ENCODE measurements at regions not wholly inside any gene's neighbourhood (a gene's known extent, or its start where the extent isn't known, plus 50 kb on each side); places are given as distances from the start of the nearest gene placed in this dataset.

DNA sequence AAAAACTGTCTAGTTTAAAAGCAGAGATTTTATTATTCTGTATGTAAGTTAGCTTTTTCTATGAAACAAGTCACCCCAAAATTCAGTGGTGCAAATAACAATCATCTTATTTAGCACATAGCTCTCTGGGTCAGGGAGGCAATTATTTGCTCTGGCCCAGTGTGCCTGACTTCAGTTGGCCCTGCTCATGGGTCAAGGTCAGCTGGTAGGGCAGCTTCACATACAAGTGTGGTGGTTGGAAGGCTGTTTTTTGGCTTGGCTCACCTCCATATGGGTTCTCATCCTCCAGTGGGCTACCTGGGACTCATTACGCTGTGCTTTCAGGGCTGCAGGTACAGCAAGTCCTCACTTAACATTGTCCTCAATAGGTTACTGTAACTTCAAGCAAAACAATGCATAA lies 228.6 kb downstream of the NR2F2 start:
- Histone ChIP-seq H3K4me1 (ENCODE audit: control insufficient read depth, extremely low read depth, insufficient read depth, low read length) (no peaks in the 10 kb centered on the region), H3K4me2 (ENCODE audit: control insufficient read depth, extremely low read depth, insufficient read depth, low read depth, low read length) (no peak overlapping the region), H2AFZ (ENCODE audit: control insufficient read depth, low read length) (no peak overlapping the region), H3K4me3 (ENCODE audit: control insufficient read depth in 2 of 3, extremely low read depth in 1 of 3, insufficient read depth in 2 of 3, low read depth in 1 of 3, low read length in 3 of 3) (no peak overlapping the region), H3K9me1 (ENCODE audit: control insufficient read depth, extremely low read depth, insufficient read depth, low read length) (no peaks in the 10 kb centered on the region), H4K20me1 (ENCODE audit: control insufficient read depth, extremely low read depth, insufficient read depth, low read length) (no peaks in the 10 kb centered on the region), H3K9me3 (ENCODE audit: control insufficient read depth, low read depth, low read length) (no peaks in the 10 kb centered on the region), H3K27me3 (ENCODE audit: control insufficient read depth, extremely low read depth, insufficient read depth, low read length) (no peaks in the 10 kb centered on the region), H3K79me2 (ENCODE audit: control insufficient read depth, insufficient read depth, low read length) (no peaks in the 10 kb centered on the region), H3K27ac (ENCODE audit: control insufficient read depth, insufficient read depth, low read length) (no peak overlapping the region), H3K36me3 (ENCODE audit: control insufficient read depth in 2 of 2, extremely low read depth in 1 of 2, insufficient read depth in 2 of 2, low read length in 2 of 2) (no peaks in the 10 kb centered on the region), H3K9ac (ENCODE audit: control insufficient read depth, extremely low read depth, insufficient read depth, low read length) (no peak overlapping the region)
- TF ChIP-seq EZH2 (IDR thresholded peaks at IDR 0.05; ENCODE audit: low read length) = no peak
- TF ChIP-seq CTCF (optimal IDR thresholded peaks at IDR 0.05 in 1 of 3, IDR thresholded peaks at IDR 0.05 in 1 of 3, conservative IDR thresholded peaks at IDR 0.05 in 1 of 3; ENCODE audit: extremely low read depth in 1 of 3, insufficient read depth in 2 of 3, low read length in 3 of 3) = no peak
- no peak for DNase-seq (ENCODE audit: low read depth, low spot score)
- dilution Hi-C loops (cut with MboI; ENCODE audit: extremely low pct_ligation_motif_present, low sequenced_read_pairs) = no loop called here
- no peak for FAIRE-seq

GRCh38 chr15:96559631-96560030 lies 229.1 kb downstream of the NR2F2 start:
- H3K4me1 ChIP-seq (ENCODE audit: control insufficient read depth, extremely low read depth, insufficient read depth, low read length) = no peaks in the 10 kb centered on the region
- H3K9me1 ChIP-seq (ENCODE audit: control insufficient read depth, extremely low read depth, insufficient read depth, low read length) = no peaks in the 10 kb centered on the region
- DNase-seq (ENCODE audit: low read depth, low spot score) = no peak

More at GRCh38 chr15:96559631-96560030, 229.1 kb downstream of the NR2F2 start:
- Histone ChIP-seq H3K9ac (ENCODE audit: control insufficient read depth, extremely low read depth, insufficient read depth, low read length) (no peak overlapping the region), H3K79me2 (ENCODE audit: control insufficient read depth, insufficient read depth, low read length) (no peaks in the 10 kb centered on the region), H3K4me2 (ENCODE audit: control insufficient read depth, extremely low read depth, insufficient read depth, low read depth, low read length) (no peak overlapping the region), H3K9me3 (ENCODE audit: control insufficient read depth, low read depth, low read length) (no peaks in the 10 kb centered on the region), H4K20me1 (ENCODE audit: control insufficient read depth, extremely low read depth, insufficient read depth, low read length) (no peaks in the 10 kb centered on the region), H2AFZ (ENCODE audit: control insufficient read depth, low read length) (no peak overlapping the region), H3K27me3 (ENCODE audit: control insufficient read depth, extremely low read depth, insufficient read depth, low read length) (no peaks in the 10 kb centered on the region), H3K27ac (ENCODE audit: control insufficient read depth, insufficient read depth, low read length) (no peak overlapping the region), H3K4me3 (ENCODE audit: control insufficient read depth in 2 of 3, extremely low read depth in 1 of 3, insufficient read depth in 2 of 3, low read depth in 1 of 3, low read length in 3 of 3) (no peak overlapping the region), H3K36me3 (ENCODE audit: control insufficient read depth in 2 of 2, extremely low read depth in 1 of 2, insufficient read depth in 2 of 2, low read length in 2 of 2) (no peaks in the 10 kb centered on the region)
- TF ChIP-seq EZH2 (IDR thresholded peaks at IDR 0.05; ENCODE audit: low read length) (no peak), CTCF (optimal IDR thresholded peaks at IDR 0.05 in 1 of 3, IDR thresholded peaks at IDR 0.05 in 1 of 3, conservative IDR thresholded peaks at IDR 0.05 in 1 of 3; ENCODE audit: extremely low read depth in 1 of 3, insufficient read depth in 2 of 3, low read length in 3 of 3) (no peak)
- dilution Hi-C loops (cut with MboI; ENCODE audit: extremely low pct_ligation_motif_present, low sequenced_read_pairs) = no loop called here
- no peak for FAIRE-seq
